Right atrium auricular region (tissue), 2 donors: ENCODE measurements at regions not wholly inside any gene's neighbourhood (a gene's known extent, or its start where the extent isn't known, plus 50 kb on each side); places are given as distances from the start of the nearest gene placed in this dataset.

Experiments used
- DNase-seq: peaks from one replicate; pipeline ENCODE4 v3.0.0-alpha.2; 2019; ENCODE audit warnings: low spot score
- H3K27ac ChIP-seq, 2 donors: fragments of 200-600 bp; sonication (generic); 1 replicate in 1 of 2; 2 replicates in 1 of 2; pipeline ENCODE4 v1.5.1; 2016 to 2019
- H3K27me3 ChIP-seq, 2 donors: fragments of 200-600 bp; sonication (generic); one replicate each; pipeline versions ENCODE4 v1.5.1 to v1.6.0; 2017 to 2019
- H3K36me3 ChIP-seq: fragments of 200-600 bp; sonication (generic); one replicate; pipeline ENCODE4 v1.5.1; 2016
- H3K4me1 ChIP-seq, 2 donors: fragments of 200-600 bp; sonication (generic); one replicate each; pipeline versions ENCODE4 v1.5.1 to v1.6.0; 2017 to 2019
- H3K4me3 ChIP-seq, 2 donors: fragments of 200-600 bp; sonication (generic); 1 replicate in 1 of 2; 2 replicates in 1 of 2; pipeline ENCODE4 v1.5.1; 2017 to 2019; ENCODE audit warnings: mild to moderate bottlenecking in 1 of 2, moderate library complexity in 1 of 2
- H3K9me3 ChIP-seq, 2 donors: fragments of 200-600 bp; sonication (generic); one replicate each; pipeline ENCODE4 v1.5.1; 2019
- TF ChIP-seq, protein P1 (sequence below), 2 donors: fragments of 200-600 bp; sonication (generic); IDR thresholded peaks; one replicate each; pipeline ENCODE4 v1.5.1; 2019; ENCODE audit warnings: antibody characterized with exemption in 2 of 2

GRCh38 chr12:114938487-114939210, 254.7 kb upstream of the TBX3 start:
- H3K27ac ChIP-seq = no peak overlapping the region
- DNase-seq = no peak
- peaks cover 0 to 9% of the 10 kb centered on the region in 2 donors for H3K9me3 ChIP-seq
- no peaks in the 10 kb centered on the region for H3K36me3 ChIP-seq
- no peak overlapping the region for H3K4me3 ChIP-seq
- no peaks in the 10 kb centered on the region for H3K4me1 ChIP-seq
- H3K27me3 ChIP-seq = no peaks in the 10 kb centered on the region
- TF ChIP-seq, protein P1, sequence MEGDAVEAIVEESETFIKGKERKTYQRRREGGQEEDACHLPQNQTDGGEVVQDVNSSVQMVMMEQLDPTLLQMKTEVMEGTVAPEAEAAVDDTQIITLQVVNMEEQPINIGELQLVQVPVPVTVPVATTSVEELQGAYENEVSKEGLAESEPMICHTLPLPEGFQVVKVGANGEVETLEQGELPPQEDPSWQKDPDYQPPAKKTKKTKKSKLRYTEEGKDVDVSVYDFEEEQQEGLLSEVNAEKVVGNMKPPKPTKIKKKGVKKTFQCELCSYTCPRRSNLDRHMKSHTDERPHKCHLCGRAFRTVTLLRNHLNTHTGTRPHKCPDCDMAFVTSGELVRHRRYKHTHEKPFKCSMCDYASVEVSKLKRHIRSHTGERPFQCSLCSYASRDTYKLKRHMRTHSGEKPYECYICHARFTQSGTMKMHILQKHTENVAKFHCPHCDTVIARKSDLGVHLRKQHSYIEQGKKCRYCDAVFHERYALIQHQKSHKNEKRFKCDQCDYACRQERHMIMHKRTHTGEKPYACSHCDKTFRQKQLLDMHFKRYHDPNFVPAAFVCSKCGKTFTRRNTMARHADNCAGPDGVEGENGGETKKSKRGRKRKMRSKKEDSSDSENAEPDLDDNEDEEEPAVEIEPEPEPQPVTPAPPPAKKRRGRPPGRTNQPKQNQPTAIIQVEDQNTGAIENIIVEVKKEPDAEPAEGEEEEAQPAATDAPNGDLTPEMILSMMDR (IDR thresholded peaks at IDR 0.05) = no peak

DNA sequence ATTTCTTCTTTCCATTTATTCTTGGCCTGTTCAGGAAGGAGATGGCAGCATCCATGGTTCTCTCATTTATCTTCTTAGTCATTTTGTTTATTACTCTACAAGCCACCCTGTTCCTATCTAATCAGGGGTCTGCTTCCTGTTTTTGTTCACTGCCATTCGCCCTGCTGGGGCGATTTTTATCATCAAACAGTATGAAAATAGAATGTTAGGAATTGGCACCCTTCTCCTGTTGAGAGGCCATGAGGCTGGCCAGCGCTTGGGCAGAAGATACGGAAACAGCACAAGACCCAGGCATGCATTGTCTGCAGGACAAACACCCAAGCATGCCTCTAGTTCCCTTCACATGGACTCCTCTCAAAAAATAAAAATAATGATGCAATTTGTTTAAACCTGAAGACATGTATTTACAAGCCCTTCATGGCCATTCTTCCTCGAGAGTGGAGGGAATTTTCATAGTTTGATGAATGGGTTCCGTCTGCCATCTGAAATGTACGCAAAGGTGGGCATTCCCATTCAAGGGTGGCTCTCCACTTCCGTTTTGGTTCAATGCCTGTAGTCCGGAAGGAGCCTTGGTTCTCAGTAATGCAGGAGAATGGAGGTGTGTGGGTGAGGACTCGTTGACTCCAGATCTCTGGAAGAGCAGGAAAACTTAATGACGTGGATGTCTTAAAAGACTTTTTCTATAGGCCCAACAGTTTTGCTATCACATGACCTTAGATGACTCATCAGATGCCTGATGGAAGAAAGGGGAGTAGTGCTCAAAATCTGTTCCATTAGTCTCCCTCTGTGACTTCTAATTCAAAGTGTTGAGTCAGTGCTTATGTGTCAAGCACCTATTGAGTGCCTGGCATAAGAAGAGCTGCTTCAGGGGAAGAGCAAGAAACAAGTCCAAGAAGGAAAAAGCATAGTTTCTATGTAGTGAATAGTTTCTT, 252.4 kb upstream of the TBX3 start:
- no peak for DNase-seq

GRCh38 chr12:114935658-114936057, 251.7 kb upstream of the TBX3 start:
- TF ChIP-seq, protein P1 (IDR thresholded peaks at IDR 0.05) = peak in 1 of 2 donors; percentile 32
- no peak for DNase-seq
- Histone ChIP-seq H3K4me3 (no peak overlapping the region), H3K36me3 (no peaks in the 10 kb centered on the region), H3K27ac (no peak overlapping the region), H3K27me3 (no peaks in the 10 kb centered on the region), H3K9me3 (peaks cover 0 to 16% of the 10 kb centered on the region in 2 donors), H3K4me1 (no peaks in the 10 kb centered on the region)

More for the DNA sequence above, 252.4 kb upstream of the TBX3 start:
- H3K4me1 ChIP-seq = no peaks in the 10 kb centered on the region
- H3K4me3 ChIP-seq = no peak overlapping the region
- no peaks in the 10 kb centered on the region for H3K27me3 ChIP-seq
- TF ChIP-seq, protein P1 (IDR thresholded peaks at IDR 0.05) = no peak
- peaks cover 0 to 9% of the 10 kb centered on the region in 2 donors for H3K9me3 ChIP-seq
- no peak overlapping the region for H3K27ac ChIP-seq
- no peaks in the 10 kb centered on the region for H3K36me3 ChIP-seq

DNA sequence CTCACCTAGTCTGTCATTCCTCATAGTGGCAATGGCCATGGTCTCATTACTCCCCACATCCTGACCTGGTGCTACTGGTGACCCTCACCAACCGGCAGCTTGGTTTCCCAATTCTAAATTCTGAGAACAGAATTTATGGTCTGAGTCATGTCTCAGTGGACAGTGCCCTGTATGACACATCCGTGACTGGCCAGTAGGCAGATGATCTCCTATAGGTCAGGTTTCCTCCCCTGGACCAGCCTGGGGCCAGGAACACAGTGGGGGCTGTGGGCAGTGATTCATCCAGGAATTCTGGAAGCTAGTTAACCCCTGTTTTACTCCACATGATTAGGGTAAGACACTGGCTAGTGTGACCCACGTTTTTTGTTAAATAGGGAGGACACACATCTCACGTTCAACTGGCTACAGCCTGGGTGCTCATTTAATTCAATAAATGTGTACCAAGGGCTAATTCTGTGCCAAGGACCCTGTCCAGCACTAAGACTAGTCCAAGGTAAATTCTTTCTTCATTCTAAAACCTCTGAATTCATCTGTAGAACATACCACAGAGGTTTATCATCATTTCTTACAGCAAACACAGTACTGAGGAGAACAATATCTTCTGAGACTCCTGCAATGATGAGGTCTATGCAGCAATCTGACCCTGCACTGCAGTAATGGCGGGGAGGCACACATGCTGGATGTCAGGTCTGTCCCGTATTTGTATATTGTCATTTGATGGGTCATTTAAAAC, 249.6 kb upstream of the TBX3 start:
- H3K4me1 ChIP-seq = no peaks in the 10 kb centered on the region
- TF ChIP-seq, protein P1 (IDR thresholded peaks at IDR 0.05) = no peak
- peaks cover 0 to 6% of the 10 kb centered on the region in 2 donors for H3K9me3 ChIP-seq
- H3K36me3 ChIP-seq = no peaks in the 10 kb centered on the region
- DNase-seq = no peak
- no peak overlapping the region for H3K4me3 ChIP-seq
- no peak overlapping the region for H3K27ac ChIP-seq
- H3K27me3 ChIP-seq = no peaks in the 10 kb centered on the region

DNA sequence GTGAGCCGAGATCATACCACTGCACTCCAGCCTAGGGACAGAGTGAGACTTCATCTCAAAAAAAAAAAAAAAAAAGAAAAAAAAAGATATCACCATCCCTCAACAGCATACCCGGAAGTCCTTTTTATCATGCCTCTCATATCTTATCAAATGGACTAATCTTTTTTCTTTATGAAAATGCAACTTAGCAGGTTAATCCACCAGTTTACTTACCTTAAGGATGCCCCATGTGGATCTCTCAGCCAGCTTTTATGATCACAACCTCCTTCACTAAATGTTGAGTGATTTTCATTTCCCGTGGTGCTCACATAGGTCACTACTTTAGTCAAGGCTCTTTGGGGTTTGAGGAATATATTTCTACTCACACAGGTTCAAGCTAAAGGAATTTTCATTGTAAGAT, 248.8 kb upstream of the TBX3 start:
- Histone ChIP-seq H3K4me3 (no peak overlapping the region), H3K9me3 (peaks cover 0 to 6% of the 10 kb centered on the region in 2 donors), H3K27ac (no peak overlapping the region), H3K36me3 (no peaks in the 10 kb centered on the region), H3K27me3 (no peaks in the 10 kb centered on the region), H3K4me1 (no peaks in the 10 kb centered on the region)
- TF ChIP-seq, protein P1 (IDR thresholded peaks at IDR 0.05) = no peak
- no peak for DNase-seq
